ENCODE measurements at regions not wholly inside any gene's neighbourhood (a gene's known extent, or its start where the extent isn't known, plus 50 kb on each side); places are given as distances from the start of the nearest gene placed in this dataset.

DNA sequence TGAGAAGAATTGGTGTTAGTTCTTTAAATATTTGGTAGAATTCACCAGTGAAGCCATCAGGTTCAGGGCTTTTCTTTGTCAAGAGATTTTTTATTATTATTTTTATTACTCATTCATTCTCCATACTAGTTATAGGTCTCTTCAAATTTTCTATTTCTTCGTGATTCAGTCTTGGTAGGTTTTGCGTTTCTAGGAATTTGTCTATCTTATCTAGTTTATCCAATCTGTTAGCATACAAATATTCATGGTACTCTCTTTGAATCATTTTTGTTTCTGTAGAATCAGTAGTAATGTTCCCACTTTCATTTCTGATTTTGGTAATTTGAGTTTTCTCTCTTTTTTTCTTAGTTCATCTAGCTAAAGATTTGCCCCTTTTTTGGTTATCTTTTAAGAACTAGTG is 52.3 kb upstream of the PRDM1 start:
- Histone ChIP-seq H4K20me1 (ENCODE audit: insufficient read depth) (no peaks in the 10 kb centered on the region), H3K36me3 (replicated peaks in 1 of 2; ENCODE audit: control insufficient read depth in 1 of 2, insufficient read depth in 2 of 2, low read length in 1 of 2) (no peaks in the 10 kb centered on the region), H3K27me3 (ENCODE audit: insufficient read depth) (no peaks in the 10 kb centered on the region), H3K9me3 (peaks cover 15% of the 10 kb centered on the region), H3K4me2 (no peak overlapping the region), H3K79me2 (ENCODE audit: insufficient read depth) (no peaks in the 10 kb centered on the region), H2AFZ (ENCODE audit: low read depth) (no peak overlapping the region), H3K4me3 (ENCODE audit: low read depth in 2 of 2, low read length in 1 of 2) (no peak overlapping the region), H3K27ac (ENCODE audit: low read depth in 2 of 2, low read length in 1 of 2) (no peak overlapping the region), H3K9ac (no peak overlapping the region), H3F3A (replicated peaks; ENCODE audit: insufficient read depth) (peaks cover 17% of the 10 kb centered on the region), H3K4me1 (ENCODE audit: control insufficient read depth in 1 of 2, insufficient read depth in 2 of 2, low read depth in 1 of 2, low read length in 1 of 2) (no peaks in the 10 kb centered on the region), H3K9me2 (no peaks in the 10 kb centered on the region)
- 31% methylated on average over 2 of the region's 2 CpGs for WGBS (ENCODE audit: low lambda C conversion rate)
- TF ChIP-seq GABPA (IDR thresholded peaks at IDR 0.05; ENCODE audit: low read depth) (no peak), FOSL2 (IDR thresholded peaks at IDR 0.05; ENCODE audit: borderline replicate concordance, low read depth) (no peak), RXRA (IDR thresholded peaks at IDR 0.05; ENCODE audit: borderline replicate concordance, low read depth) (no peak), YY1 (IDR thresholded peaks at IDR 0.05; ENCODE audit: low read depth) (no peak), ELF1 (IDR thresholded peaks at IDR 0.05) (no peak), SIN3A (IDR thresholded peaks at IDR 0.05; ENCODE audit: borderline replicate concordance, low read depth, low read length) (no peak), RFX5 (IDR thresholded peaks at IDR 0.05; ENCODE audit: low read length) (no peak)
- ChIA-PET POLR2A (no interaction called here), CTCF (interaction anchor here (1.6 kb wide), 1 partner anchor 267 kb away, joined by 3 read pairs; no protein-coding TSS in a partner anchor)
- DNase-seq: no peak

DNA sequence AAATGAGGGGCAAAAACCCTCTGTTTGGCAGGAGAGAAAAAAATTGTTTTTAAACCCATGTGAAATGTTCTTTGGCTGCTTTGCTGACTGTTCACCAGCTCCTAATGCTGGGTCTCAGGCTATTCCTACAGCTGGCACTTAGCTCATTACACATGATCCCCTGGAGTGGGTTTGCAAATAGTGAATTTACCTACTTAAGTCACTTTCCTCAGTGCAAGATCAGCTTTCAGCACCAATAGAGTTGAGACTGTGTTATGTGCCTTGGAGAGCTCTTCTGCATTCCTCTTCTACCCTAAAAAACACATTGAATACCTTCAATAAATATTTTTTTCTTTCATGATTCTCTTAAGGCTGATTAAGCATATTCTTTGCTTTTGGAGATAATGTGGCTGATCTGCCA is 58.4 kb upstream of the PRDM1 start:
- ChIA-PET CTCF (interaction anchor here (0.9 kb wide), 1 partner anchor 10 kb away, joined by 3 read pairs; no protein-coding TSS in a partner anchor), POLR2A (no interaction called here)
- Histone ChIP-seq H3K9me3 (no peaks in the 10 kb centered on the region), H3F3A (replicated peaks; ENCODE audit: insufficient read depth) (no peaks in the 10 kb centered on the region), H2AFZ (ENCODE audit: low read depth) (no peak overlapping the region), H3K4me3 (ENCODE audit: low read depth in 2 of 2, low read length in 1 of 2) (no peak overlapping the region), H4K20me1 (ENCODE audit: insufficient read depth) (no peaks in the 10 kb centered on the region), H3K27ac (ENCODE audit: low read depth in 2 of 2, low read length in 1 of 2) (no peak overlapping the region), H3K4me2 (no peak overlapping the region), H3K4me1 (ENCODE audit: control insufficient read depth in 1 of 2, insufficient read depth in 2 of 2, low read depth in 1 of 2, low read length in 1 of 2) (peaks cover 0 to 7% of the 10 kb centered on the region in 2 experiments; a peak in 1 of 4 replicates), H3K79me2 (ENCODE audit: insufficient read depth) (no peaks in the 10 kb centered on the region), H3K27me3 (ENCODE audit: insufficient read depth) (no peaks in the 10 kb centered on the region), H3K36me3 (replicated peaks in 1 of 2; ENCODE audit: control insufficient read depth in 1 of 2, insufficient read depth in 2 of 2, low read length in 1 of 2) (no peaks in the 10 kb centered on the region), H3K9me2 (no peaks in the 10 kb centered on the region), H3K9ac (no peak overlapping the region)
- DNase-seq: no peak
- TF ChIP-seq RXRA (IDR thresholded peaks at IDR 0.05; ENCODE audit: borderline replicate concordance, low read depth) (no peak), FOXJ3 (CRISPR knock-in tag; IDR thresholded peaks at IDR 0.05) (no peak), GATA2 (CRISPR knock-in tag; IDR thresholded peaks at IDR 0.05) (no peak), MEF2A (IDR thresholded peaks at IDR 0.05; ENCODE audit: borderline replicate concordance, low read depth) (no peak), NRF1 (IDR thresholded peaks at IDR 0.05; ENCODE audit: low read depth, low read length) (no peak), YY1 (IDR thresholded peaks at IDR 0.05; ENCODE audit: low read depth) (no peak), TEAD4 (IDR thresholded peaks at IDR 0.05; ENCODE audit: borderline replicate concordance, insufficient read depth) (no peak), POLR2AphosphoS5 (IDR thresholded peaks at IDR 0.05; ENCODE audit: low read depth, low read length) (no peak), FOSL2 (IDR thresholded peaks at IDR 0.05; ENCODE audit: borderline replicate concordance, low read depth) (no peak), FOXM1 (IDR thresholded peaks at IDR 0.05; ENCODE audit: low read depth) (no peak)
- TF ChIP-seq, protein P1, sequence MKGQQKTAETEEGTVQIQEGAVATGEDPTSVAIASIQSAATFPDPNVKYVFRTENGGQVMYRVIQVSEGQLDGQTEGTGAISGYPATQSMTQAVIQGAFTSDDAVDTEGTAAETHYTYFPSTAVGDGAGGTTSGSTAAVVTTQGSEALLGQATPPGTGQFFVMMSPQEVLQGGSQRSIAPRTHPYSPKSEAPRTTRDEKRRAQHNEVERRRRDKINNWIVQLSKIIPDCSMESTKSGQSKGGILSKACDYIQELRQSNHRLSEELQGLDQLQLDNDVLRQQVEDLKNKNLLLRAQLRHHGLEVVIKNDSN (IDR thresholded peaks at IDR 0.05; ENCODE audit: borderline replicate concordance, low read depth): no peak
- TF ChIP-seq, protein P2, sequence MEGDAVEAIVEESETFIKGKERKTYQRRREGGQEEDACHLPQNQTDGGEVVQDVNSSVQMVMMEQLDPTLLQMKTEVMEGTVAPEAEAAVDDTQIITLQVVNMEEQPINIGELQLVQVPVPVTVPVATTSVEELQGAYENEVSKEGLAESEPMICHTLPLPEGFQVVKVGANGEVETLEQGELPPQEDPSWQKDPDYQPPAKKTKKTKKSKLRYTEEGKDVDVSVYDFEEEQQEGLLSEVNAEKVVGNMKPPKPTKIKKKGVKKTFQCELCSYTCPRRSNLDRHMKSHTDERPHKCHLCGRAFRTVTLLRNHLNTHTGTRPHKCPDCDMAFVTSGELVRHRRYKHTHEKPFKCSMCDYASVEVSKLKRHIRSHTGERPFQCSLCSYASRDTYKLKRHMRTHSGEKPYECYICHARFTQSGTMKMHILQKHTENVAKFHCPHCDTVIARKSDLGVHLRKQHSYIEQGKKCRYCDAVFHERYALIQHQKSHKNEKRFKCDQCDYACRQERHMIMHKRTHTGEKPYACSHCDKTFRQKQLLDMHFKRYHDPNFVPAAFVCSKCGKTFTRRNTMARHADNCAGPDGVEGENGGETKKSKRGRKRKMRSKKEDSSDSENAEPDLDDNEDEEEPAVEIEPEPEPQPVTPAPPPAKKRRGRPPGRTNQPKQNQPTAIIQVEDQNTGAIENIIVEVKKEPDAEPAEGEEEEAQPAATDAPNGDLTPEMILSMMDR (IDR thresholded peaks at IDR 0.05): no peak
- TF ChIP-seq, protein P3, sequence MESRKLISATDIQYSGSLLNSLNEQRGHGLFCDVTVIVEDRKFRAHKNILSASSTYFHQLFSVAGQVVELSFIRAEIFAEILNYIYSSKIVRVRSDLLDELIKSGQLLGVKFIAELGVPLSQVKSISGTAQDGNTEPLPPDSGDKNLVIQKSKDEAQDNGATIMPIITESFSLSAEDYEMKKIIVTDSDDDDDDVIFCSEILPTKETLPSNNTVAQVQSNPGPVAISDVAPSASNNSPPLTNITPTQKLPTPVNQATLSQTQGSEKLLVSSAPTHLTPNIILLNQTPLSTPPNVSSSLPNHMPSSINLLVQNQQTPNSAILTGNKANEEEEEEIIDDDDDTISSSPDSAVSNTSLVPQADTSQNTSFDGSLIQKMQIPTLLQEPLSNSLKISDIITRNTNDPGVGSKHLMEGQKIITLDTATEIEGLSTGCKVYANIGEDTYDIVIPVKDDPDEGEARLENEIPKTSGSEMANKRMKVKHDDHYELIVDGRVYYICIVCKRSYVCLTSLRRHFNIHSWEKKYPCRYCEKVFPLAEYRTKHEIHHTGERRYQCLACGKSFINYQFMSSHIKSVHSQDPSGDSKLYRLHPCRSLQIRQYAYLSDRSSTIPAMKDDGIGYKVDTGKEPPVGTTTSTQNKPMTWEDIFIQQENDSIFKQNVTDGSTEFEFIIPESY (IDR thresholded peaks at IDR 0.05; ENCODE audit: borderline replicate concordance, low read depth): no peak
